ENCODE measurements at regions not wholly inside any gene's neighbourhood (a gene's known extent, or its start where the extent isn't known, plus 50 kb on each side); places are given as distances from the start of the nearest gene placed in this dataset.

GRCh38 chr2:151040039-151040438 is 221.6 kb downstream of the RBM43 start:
- H3K36me3 Mint-ChIP-seq (ENCODE audit: low read depth): no peaks in the 10 kb centered on the region; the same call in 2 of the 3 replicates
- no peaks in the 10 kb centered on the region for H4K20me1 ChIP-seq (replicated peaks; ENCODE audit: insufficient read depth)
- no peak overlapping the region for H3K4me3 ChIP-seq
- ATAC-seq (no peak), DNase-seq (ENCODE audit: low spot score) (no peak)
- no peaks in the 10 kb centered on the region; the same call in 2 of the 3 replicates for H3K4me1 Mint-ChIP-seq
- H3K79me2 ChIP-seq (replicated peaks; ENCODE audit: insufficient read depth): no peaks in the 10 kb centered on the region
- H3K4me3 Mint-ChIP-seq: no peak overlapping the region
- H3K9me2 ChIP-seq (ENCODE audit: insufficient read depth): peaks cover 35% of the 10 kb centered on the region
- H3K27me3 ChIP-seq (ENCODE audit: insufficient read depth): no peaks in the 10 kb centered on the region
- no peaks in the 10 kb centered on the region for H3K27me3 Mint-ChIP-seq (ENCODE audit: insufficient read depth, low read depth, poor library complexity)
- H3K27ac Mint-ChIP-seq: no peak overlapping the region
- H2AFZ ChIP-seq: no peak overlapping the region
- no peak for TF ChIP-seq REST (IDR thresholded peaks at IDR 0.05; ENCODE audit: unreplicated experiment)
- no peak for TF ChIP-seq JUNB (IDR thresholded peaks at IDR 0.05; ENCODE audit: unreplicated experiment)
- no peak for TF ChIP-seq ETS1 (IDR thresholded peaks at IDR 0.05)
- no peak for TF ChIP-seq ZNF331 (CRISPR knock-in tag; IDR thresholded peaks at IDR 0.05; ENCODE audit: low read depth)
- TF ChIP-seq EZH2 (IDR thresholded peaks at IDR 0.05; ENCODE audit: low read depth, unreplicated experiment): no peak
- no peak for TF ChIP-seq STAT1 (IDR thresholded peaks at IDR 0.05; ENCODE audit: unreplicated experiment)
- TF ChIP-seq ZNF462 (CRISPR knock-in tag; IDR thresholded peaks at IDR 0.05): no peak
- no peak for TF ChIP-seq NANOG (IDR thresholded peaks at IDR 0.05; ENCODE audit: borderline replicate concordance)
- no peak for TF ChIP-seq POLR2AphosphoS5 (IDR thresholded peaks at IDR 0.05; ENCODE audit: low read depth)
- TF ChIP-seq CREB1 (CRISPR knock-in tag; IDR thresholded peaks at IDR 0.05; ENCODE audit: low read depth): no peak
- TF ChIP-seq ZNF114 (CRISPR knock-in tag; IDR thresholded peaks at IDR 0.05): no peak
- no peak for TF ChIP-seq CTCF (conservative IDR thresholded peaks at IDR 0.05; ENCODE audit: low read depth in 2 of 2)
- no peak for TF ChIP-seq EZH2phosphoT487 (IDR thresholded peaks at IDR 0.05; ENCODE audit: unreplicated experiment)
- H3K4me1 ChIP-seq (ENCODE audit: insufficient read depth): no peaks in the 10 kb centered on the region
- H3K9me3 Mint-ChIP-seq: no peaks in the 10 kb centered on the region; the same call in 2 of the 3 replicates
- no peak overlapping the region for H3K27ac ChIP-seq (ENCODE audit: low read depth)
- H3K36me3 ChIP-seq (ENCODE audit: insufficient read depth): no peaks in the 10 kb centered on the region; the same call in 1 of the 2 replicates
- no peak overlapping the region for H3K4me2 ChIP-seq
- H3F3A ChIP-seq (replicated peaks; ENCODE audit: low read depth): no peaks in the 10 kb centered on the region

Data from GM23338 (cell line).